Right lobe of liver (tissue), 6 donors: ENCODE measurements at regions not wholly inside any gene's neighbourhood (a gene's known extent, or its start where the extent isn't known, plus 50 kb on each side); places are given as distances from the start of the nearest gene placed in this dataset.

Experiments used
- ATAC-seq, 4 donors: fragments of 200-7000 bp; cut with Tn5 transposase; one replicate each; pipeline ENCODE4 v1.9.1; 2020; ENCODE audit warnings: mild to moderate bottlenecking in 4 of 4, moderate library complexity in 4 of 4
- DNase-seq, 3 donors: peaks; one replicate each; pipeline ENCODE4 v3.0.0-alpha.2; 2020
- H3K27ac ChIP-seq, 3 donors: fragments of 200-600 bp; one replicate each; pipeline ENCODE4 v1.8.0; 2022
- H3K27me3 ChIP-seq, 2 donors: fragments of 200-600 bp; one replicate each; pipeline ENCODE4 v1.8.0; 2022
- H3K36me3 ChIP-seq, 4 donors: fragments of 200-600 bp; sonication (generic) in 1 of 4; one replicate each; pipeline versions ENCODE4 v1.5.1 to v1.8.0; 2017 to 2022; ENCODE audit warnings: control low read depth in 1 of 4
- H3K4me1 ChIP-seq, 4 donors: fragments of 200-600 bp; sonication (generic) in 1 of 4; one replicate each; pipeline versions ENCODE4 v1.5.1 to v1.8.0; 2017 to 2022; ENCODE audit warnings: control low read depth in 1 of 4
- H3K4me3 ChIP-seq, 3 donors: fragments of 200-600 bp; one replicate each; pipeline ENCODE4 v1.8.0; 2022
- H3K9me3 ChIP-seq, 4 donors: fragments of 200-600 bp; sonication (generic) in 1 of 4; one replicate each; pipeline versions ENCODE4 v1.5.1 to v1.8.0; 2017 to 2022; ENCODE audit warnings: control low read depth in 1 of 4
- POLR2A ChIP-seq: fragments of 450-650 bp; IDR thresholded peaks from one replicate; pipeline ENCODE4 v1.6.1; 2017; ENCODE audit warnings: antibody characterized with exemption, mild to moderate bottlenecking
- WGBS: methylation state at CpG from one replicate; pipeline ENCODE4 v1.1.6; 2018; ENCODE audit warnings: low coverage, low lambda C conversion rate; ENCODE audit not compliant: insufficient coverage; ENCODE audit errors: missing lambda C conversion rate; 5-methylcytosine and 5-hydroxymethylcytosine counted together
- intact Hi-C, 2 donors: fragments of 100-400 bp; cut with DNase I; formaldehyde crosslinking; loops; one replicate each; pipeline versions ENCODE4 v1.11.2 to v1.14.1; 2022
- TF ChIP-seq, protein P1 (sequence below), 4 donors: fragments of 200-600 bp in 3 of 4; fragments of 450-650 bp in 1 of 4; IDR thresholded peaks; one replicate each; pipeline versions ENCODE4 v1.5.1 to v1.8.0; 2016 to 2022; ENCODE audit warnings: antibody characterized with exemption in 4 of 4, mild to moderate bottlenecking in 2 of 4
- donor health status: DM: no; HTN: yes; CAD: no.
- donor health status: DM: no; HTN: no; CAD: no.
- donor health status: DM: no; HTN: no; CAD: no.
- donor health status: DM: no; HTN: yes; CAD: no.
- donor health status: DM: no; HTN: yes; CAD: no.

DNA sequence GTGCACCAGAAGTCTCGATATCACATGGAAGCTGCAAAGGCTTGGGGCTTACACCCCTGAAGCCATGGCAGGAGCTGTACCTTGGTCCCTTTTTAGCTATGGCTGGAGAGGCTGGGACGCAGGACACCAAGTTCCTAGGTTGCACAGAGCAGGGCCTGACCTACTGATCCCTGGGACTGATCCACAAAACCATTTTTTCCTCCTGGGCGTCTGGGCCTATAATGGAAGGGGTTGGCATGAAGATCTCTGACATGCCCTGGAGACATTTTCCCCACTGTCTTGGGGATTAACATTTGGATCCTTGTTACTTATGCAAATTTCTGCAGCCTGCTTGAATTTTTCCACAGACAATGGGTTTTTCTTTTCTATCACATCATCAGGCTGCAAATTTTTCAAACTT, 286.7 kb upstream of the PTPRD start:
- TF ChIP-seq, protein P1, sequence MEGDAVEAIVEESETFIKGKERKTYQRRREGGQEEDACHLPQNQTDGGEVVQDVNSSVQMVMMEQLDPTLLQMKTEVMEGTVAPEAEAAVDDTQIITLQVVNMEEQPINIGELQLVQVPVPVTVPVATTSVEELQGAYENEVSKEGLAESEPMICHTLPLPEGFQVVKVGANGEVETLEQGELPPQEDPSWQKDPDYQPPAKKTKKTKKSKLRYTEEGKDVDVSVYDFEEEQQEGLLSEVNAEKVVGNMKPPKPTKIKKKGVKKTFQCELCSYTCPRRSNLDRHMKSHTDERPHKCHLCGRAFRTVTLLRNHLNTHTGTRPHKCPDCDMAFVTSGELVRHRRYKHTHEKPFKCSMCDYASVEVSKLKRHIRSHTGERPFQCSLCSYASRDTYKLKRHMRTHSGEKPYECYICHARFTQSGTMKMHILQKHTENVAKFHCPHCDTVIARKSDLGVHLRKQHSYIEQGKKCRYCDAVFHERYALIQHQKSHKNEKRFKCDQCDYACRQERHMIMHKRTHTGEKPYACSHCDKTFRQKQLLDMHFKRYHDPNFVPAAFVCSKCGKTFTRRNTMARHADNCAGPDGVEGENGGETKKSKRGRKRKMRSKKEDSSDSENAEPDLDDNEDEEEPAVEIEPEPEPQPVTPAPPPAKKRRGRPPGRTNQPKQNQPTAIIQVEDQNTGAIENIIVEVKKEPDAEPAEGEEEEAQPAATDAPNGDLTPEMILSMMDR (IDR thresholded peaks at IDR 0.05), result no peak
- no peak for TF ChIP-seq POLR2A
- H3K4me3 ChIP-seq, result no peak overlapping the region
- no peaks in the 10 kb centered on the region for H3K4me1 ChIP-seq
- no peaks in the 10 kb centered on the region for H3K27me3 ChIP-seq
- H3K9me3 ChIP-seq, result no peaks in the 10 kb centered on the region
- no CpG with 5 or more reads among the region's 3 CpGs for WGBS
- DNase-seq (no peak), ATAC-seq (no peak)
- intact Hi-C loops, result no loop called here
- H3K36me3 ChIP-seq, result no peaks in the 10 kb centered on the region
- H3K27ac ChIP-seq, result no peak overlapping the region

DNA sequence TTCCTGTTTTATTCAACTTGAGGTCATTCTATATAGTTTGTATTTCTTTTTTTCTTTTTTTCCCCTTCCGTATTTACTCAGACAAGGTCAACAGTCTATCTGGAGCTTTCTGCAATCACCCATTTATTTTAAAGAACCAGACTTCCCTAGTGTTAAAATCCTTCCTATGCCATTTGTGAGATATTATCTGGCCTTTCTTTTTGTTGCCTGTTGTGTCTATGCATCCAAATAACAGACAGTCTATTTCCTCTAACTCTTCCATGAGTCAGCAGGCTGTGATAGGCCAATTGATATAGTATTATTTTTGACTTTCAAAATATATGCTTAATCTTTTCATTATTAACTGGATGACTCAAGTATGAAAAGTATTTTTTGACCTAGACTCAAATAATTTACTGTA, 291.2 kb upstream of the PTPRD start:
- WGBS, result 9% methylated on average over 1 of the region's 1 CpG
- DNase-seq, result no peak
- H3K27ac ChIP-seq, result no peak overlapping the region
- H3K9me3 ChIP-seq, result no peaks in the 10 kb centered on the region
- no peaks in the 10 kb centered on the region for H3K36me3 ChIP-seq
- H3K27me3 ChIP-seq, result no peaks in the 10 kb centered on the region
- H3K4me1 ChIP-seq, result no peaks in the 10 kb centered on the region
- H3K4me3 ChIP-seq, result no peak overlapping the region
- ATAC-seq, result no peak
- intact Hi-C loops, result no loop called here
- no peak for TF ChIP-seq POLR2A
- TF ChIP-seq, protein P1 (IDR thresholded peaks at IDR 0.05), result no peak

DNA sequence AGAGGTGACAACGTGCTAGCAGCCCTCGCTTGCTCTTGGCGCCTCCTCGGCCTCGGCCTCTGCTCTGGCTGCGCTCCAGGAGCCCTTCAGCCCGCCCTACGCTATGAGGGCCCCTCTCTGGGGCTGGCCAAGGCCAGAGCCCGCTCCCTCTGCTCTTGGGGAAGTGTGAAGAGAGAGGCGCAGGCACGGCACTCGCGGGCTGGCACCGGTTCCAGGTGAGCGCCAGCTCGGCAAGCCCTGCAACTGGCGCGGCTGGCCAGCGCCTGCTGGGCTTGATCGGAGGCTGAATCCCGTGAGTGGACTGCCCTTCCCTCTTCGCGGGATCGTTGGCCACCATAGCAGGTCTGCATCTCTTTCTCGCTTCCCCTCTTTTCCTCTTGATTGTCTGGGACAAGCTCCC, 298.0 kb upstream of the PTPRD start:
- Histone ChIP-seq H3K27ac (no peak overlapping the region), H3K36me3 (no peaks in the 10 kb centered on the region), H3K4me1 (no peaks in the 10 kb centered on the region), H3K27me3 (no peaks in the 10 kb centered on the region), H3K4me3 (no peak overlapping the region), H3K9me3 (no peaks in the 10 kb centered on the region)
- WGBS, result 89% methylated on average over 6 of the region's 25 CpGs
- TF ChIP-seq, protein P1 (IDR thresholded peaks at IDR 0.05), result no peak
- TF ChIP-seq POLR2A, result no peak
- no peak for DNase-seq
- ATAC-seq, result no peak
- intact Hi-C loops, result no loop called here

DNA sequence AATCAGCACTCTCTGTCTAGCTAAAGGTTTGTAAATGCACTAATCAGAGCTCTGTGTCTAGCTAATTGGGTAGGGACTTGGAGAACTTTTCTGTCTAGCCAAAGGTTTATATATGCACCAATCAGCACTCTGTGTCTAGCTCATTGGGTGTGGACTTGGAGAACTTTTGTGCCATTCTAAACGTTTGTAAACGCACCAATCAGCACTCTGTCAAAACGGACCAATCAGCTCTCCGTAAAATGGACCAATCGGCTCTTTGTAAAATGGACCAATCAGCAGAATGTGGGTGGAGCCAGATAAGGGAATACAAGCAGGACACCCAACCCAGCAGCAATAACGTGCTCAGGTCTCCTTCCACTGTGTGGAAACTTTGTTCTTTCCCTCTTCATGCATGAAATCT, 298.6 kb upstream of the PTPRD start:
- 64% methylated on average over 5 of the region's 6 CpGs for WGBS
- intact Hi-C loops, result no loop called here
- TF ChIP-seq, protein P1 (IDR thresholded peaks at IDR 0.05), result no peak
- TF ChIP-seq POLR2A, result no peak

DNA sequence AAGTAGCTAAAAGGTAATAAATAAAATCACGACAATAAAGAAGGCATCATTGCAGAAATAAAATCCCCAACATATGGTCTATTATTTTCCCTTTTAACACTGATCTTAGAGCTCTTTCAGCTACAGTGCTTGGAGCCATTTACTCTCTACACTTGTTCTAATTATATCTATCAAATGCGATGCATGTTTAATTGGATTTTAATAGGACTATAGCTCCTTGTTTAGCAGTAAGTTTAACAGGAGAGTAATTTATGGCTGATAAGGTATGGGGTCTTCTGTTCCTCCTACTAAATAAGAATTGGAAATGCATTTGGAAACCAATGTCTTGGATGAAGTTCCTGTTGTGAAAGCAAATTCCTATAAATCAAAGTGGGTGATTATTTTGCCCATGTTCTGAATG, 304.2 kb upstream of the PTPRD start:
- TF ChIP-seq POLR2A, result no peak
- TF ChIP-seq, protein P1 (IDR thresholded peaks at IDR 0.05), result no peak
- intact Hi-C loops, result no loop called here
- H3K36me3 ChIP-seq, result no peaks in the 10 kb centered on the region

More for the DNA sequence above, 298.6 kb upstream of the PTPRD start:
- no peak overlapping the region for H3K27ac ChIP-seq
- H3K27me3 ChIP-seq, result no peaks in the 10 kb centered on the region
- DNase-seq, result no peak
- no peaks in the 10 kb centered on the region for H3K9me3 ChIP-seq
- no peak for ATAC-seq
- H3K4me1 ChIP-seq, result no peaks in the 10 kb centered on the region
- H3K36me3 ChIP-seq, result no peaks in the 10 kb centered on the region
- no peak overlapping the region for H3K4me3 ChIP-seq

More for the DNA sequence above, 304.2 kb upstream of the PTPRD start:
- no peak for ATAC-seq
- no peak for DNase-seq
- no peak overlapping the region for H3K4me3 ChIP-seq
- H3K27ac ChIP-seq, result no peak overlapping the region
- H3K4me1 ChIP-seq, result no peaks in the 10 kb centered on the region
- H3K27me3 ChIP-seq, result no peaks in the 10 kb centered on the region
- H3K9me3 ChIP-seq, result no peaks in the 10 kb centered on the region
- 63% methylated on average over 2 of the region's 2 CpGs for WGBS
